CD4-positive, alpha-beta T cell treated with Interferon gamma for 1 hour (primary cell): ENCODE measurements at regions not wholly inside any gene's neighbourhood (a gene's known extent, or its start where the extent isn't known, plus 50 kb on each side); places are given as distances from the start of the nearest gene placed in this dataset.
"Not testable (repeated sequence)": the region's sequence is repeated elsewhere in the genome, so short reads cannot be mapped to it uniquely, and the experiment has no call there.

Experiments
- DNase-seq: peaks from one replicate; pipeline ENCODE4 v3.0.0-alpha.2; 2020

DNA sequence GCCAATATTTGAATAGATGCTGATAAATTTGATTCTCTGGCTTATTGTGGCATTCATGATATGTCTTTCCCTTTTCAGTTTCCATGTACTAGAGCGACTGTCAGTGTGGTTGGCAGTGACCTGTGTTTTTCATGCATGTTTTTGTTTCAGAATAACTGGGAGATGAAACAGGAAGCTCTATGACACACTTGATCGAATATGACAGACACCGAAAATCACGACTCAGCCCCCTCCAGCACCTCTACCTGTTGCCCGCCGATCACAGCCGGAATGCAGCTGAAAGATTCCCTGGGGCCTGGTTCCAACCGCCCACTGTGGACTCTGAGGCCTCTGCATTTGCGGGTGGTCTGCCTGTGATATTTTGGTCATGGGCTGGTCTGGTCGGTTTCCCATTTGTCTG lies 226.8 kb upstream of the PLGLB2 start:
- DNase-seq, result peak; percentile 67

DNA sequence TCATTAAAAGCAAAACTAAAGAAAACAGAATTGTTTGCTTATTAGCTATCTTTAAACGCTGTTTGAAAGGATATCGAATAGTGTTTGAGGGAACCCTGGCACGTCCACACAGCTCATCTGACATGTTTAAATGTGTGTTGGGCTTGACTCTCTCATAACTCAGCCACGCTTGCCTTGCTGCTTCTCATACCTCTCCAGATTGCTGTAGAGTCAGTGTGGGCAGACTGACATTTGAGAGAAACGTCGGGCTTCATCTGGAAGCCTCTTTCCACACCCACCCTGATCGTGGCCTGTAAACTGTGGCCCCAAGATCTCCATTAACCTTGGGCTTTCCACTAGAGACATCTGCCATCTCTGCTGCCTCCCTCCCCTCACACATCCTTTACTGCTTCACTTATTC lies 226.4 kb upstream of the PLGLB2 start:
- not testable (repeated sequence) for DNase-seq

DNA sequence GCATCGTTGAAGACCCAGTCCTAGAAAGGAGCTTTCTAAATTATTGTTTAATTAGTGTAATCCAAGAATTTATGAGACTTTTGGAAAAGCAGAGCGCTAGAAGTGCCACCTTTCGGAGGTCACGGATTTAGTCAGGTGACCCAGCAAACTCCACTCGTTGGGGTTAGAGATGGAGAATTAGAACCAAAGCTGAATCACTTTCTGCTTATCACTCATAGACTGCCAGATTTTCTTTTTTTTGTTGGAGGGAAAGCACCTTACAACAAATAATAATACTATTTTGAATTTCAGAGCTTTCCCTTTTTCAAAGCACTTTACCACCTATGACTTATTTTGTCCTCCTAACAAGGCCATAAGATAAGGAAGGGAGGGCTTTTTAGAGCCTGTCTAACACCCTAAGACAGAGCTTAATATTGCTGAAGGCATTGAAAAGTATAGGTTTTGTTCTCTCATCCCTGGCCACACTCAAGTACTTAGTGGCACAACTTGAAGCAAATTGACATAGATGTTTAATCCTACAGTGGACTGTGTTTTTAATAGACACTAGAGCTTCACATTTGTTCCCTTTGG lies 223.2 kb upstream of the PLGLB2 start:
- not testable (repeated sequence) for DNase-seq

DNA sequence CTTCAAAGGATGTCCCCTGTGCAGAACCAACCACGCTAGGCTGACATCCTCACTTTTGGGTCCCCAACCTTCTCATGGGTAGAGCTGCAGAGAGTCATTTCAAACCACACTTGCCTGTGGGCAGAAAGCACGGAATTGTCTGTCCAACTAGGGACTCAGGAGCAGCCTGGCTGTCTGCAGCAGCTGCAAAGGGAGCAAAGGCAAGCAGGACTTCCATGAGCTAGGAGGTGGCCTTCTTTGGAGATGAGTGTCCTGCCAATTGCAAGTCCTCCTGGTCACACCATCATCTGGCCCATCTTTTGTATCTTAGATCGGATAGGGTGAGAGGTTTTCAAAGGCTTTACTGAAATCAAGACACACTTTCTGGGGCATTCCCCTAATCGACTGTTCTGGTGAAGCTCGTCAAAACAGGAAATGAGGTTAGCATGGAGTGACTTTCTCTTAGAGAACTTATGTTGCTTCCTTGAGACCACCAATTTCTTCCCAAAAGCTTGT lies 222.3 kb upstream of the PLGLB2 start:
- DNase-seq, result peak; percentile 63

DNA sequence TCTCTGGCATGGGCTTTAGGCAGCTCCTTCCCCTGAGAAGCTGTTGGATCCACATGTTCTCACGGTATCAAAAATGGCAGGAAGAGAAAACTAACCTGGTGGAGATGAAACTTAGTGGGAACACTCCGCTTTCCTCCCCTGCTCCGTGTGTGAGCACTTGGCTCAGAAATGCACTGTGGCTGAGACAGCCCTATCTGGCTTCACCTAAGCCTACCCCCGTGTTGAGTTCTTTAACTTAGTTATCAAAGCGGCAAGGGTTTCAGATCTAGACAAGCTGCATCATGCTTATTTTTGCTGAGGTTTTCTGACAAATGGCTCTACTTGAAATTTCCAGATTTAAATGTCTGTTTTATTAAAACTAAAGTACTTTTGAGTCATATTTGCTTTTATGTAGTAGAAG lies 221.6 kb upstream of the PLGLB2 start:
- not testable (repeated sequence) for DNase-seq

DNA sequence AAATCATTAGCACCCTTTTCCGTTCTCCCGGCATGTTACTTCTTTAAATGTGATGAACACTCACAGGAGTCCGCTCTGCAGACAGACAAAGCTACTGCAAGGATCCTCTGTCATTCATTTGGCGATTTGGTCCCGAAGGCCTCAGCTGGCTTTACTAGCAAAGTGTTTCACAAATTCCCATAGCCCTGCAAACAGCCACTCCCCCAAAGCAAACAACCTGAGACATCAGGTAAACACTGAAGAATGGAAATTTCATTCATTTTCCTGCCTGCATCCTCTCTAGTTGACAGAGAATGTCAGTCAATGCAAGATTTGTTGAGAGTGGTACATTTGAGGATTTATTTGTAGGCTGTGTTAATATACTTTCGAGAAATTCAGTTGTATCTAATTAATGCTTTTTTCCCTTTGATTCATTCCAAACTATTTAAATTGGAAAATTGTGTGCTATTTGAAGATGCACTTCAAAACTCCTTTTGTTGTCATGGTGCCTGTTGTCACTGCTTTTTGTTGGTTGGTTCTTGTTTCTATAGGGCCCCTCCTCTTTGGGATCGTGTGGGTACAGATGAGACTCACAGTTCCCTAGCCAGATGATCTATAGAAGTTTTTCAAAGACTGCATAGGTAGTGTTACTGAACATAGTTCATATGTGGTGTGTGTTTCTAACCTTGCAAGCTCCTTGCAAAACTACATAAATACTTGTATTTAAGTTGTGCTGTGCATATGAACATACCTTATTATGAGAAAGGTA lies 215.7 kb upstream of the PLGLB2 start:
- DNase-seq, result not testable (repeated sequence)

DNA sequence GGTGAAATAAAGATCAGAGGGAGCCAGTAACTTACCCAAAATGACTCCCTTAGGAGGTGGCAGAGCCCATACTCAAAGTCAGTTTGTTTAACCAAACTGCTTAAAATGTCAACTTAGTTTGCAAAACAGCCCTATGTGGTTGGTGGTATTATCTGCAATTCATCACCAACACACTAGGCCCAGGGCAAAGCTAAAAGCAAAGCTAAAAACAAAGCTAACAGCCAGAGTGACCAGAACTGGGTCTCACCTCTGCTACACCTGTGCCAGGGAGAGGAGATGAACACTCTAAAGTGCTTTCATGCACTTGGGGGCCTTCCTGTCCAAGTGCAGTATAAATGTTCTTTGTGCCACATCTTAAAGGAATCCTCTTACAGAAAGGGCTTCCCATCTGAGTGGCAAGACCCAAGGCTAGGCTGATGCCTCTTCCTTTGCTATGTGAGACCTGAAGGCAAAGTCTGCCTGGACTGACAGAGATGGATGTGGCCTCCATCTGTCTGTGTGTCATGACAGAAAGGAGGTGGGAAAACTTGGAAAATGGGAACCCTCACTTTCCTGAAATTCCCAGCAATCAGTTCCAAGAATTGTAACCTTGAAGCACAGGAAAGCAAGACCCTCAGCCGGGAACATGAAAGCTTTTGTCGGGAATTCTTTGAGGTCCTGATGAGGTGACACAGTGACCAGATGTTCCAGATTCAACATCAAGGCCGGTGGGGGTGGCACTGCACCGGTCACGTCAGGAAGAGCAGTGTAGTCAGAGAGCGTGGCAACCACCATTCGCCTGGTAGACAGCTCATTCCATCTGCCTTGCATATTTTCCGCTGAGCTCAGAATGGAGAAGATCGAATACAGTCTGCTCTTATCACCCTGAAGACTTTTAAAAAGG lies 214.3 kb upstream of the PLGLB2 start:
- DNase-seq, result not testable (repeated sequence)

DNA sequence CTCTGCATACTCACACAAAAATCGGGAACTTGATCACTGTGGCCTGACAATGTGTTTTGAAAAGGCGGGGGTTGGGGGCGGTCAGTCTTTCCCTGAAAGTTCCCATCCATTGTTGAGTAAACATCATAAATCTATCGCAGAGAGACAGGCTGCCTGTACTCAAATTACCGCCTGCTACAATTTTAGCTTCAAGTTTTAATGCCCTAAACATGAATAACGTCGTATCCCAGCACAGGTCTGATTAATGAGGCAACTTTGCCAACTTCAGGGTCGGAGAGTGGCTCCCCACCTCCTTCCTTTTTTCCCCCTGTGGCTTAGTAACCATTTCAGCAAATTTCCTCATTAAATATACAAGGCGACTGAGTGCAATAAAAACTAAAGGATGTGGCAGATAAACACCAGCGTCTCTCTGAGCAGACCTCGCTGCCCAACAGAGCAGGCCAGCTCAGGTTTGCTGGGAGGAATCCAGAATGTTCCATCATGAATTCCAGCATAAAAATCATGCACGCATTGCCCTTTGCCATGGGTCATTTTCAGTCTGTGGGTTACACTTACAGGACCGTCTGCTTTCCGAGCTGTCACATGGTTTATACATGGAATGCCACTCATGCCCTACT lies 213.5 kb upstream of the PLGLB2 start:
- DNase-seq, result not testable (repeated sequence)

DNA sequence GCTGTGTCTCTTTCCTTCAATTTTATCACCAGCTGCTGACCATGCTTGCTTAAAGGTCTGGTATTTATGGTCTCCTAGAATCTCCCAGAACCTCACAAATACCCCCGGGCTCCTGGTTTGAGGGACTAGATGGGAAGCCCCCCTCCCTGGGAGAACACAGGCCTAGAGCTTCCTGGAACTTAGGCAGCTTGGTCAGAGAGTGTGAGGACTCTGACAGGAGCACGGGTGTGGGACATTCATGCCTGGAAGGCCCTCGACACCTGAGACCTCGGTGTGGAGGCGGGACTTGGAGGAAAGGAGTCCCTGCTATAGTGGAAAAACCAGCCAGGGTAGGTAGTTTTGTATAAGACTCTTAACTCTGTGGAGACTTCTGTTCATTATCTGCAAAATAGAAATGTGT lies 211.5 kb upstream of the PLGLB2 start:
- DNase-seq, result not testable (repeated sequence)

DNA sequence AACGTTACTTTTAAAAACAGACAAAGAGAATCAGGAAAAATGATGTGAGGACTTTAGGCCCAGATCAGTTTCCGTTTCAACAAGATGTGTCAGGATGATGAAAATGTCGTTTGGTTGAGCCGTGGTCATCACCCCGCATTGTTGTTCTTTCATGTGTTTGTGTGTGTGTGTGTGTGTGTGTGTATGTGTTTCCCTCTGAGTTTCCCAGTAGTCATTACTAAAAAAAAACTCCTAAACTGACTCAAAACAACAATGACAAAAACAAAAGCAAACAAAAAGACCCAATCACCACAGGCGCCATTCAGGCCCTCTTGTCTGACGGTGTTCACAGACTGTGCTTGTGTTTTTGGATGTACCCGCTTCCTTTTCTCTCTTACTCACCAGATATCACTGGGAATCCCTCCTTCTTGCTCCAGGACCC lies 210.6 kb upstream of the PLGLB2 start:
- not testable (repeated sequence) for DNase-seq

DNA sequence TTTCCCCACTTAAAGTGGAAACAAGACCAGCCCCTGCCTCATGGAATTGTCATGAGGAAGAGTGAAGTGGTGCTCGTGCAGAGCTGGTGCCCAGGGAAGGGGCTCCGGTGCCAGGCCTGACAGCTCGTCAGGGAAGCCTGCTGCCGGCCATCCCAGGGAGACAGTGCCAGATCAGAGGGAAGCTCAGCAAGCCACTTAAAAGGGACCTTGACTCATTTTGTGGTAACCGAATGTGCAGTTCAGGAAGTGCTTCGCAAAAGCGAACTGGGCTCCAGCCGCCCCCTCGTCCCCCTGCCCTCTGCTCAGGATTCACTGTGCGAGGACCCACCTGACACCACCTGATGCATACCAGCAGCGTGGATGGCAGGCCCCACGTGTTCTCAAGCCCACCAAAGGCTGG lies 209.6 kb upstream of the PLGLB2 start:
- not testable (repeated sequence) for DNase-seq

DNA sequence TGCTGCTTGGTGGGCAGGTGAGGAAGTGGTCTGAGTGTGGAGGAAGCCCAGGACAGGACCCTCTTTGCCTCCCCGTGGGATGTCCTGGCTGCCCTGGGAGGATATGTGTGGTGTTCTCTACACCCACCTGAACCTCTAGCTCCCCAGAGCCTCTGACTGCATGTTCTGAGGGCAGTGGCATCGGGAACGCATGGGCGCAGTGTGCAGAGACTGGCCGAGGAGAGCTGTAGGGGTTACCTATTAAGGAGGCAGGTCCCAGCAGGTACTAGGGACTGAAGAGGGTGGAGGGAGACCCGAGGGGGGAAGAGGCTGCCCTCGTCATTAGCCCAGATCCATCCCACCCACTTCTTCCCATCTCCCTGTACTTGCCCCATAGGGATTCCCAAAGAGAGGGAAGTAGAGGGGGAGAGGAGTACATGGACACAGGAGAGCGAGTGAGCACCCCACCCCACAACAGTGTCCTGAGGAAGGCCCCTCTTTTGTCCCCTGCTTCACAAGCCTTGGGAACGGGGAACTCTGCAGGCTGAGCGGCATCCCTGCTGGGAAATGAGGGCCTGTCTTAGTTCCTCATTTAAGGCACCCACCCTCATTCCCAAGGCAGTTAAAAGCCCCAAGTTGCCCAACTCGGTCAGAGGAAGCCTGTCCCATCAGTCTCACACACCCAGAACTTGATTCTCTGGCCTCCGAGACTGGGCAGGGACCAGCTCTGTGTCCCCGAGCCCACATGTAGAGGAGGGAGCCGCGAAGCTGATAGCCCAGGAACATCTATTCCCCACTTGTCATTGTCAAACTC lies 208.5 kb upstream of the PLGLB2 start:
- DNase-seq, result not testable (repeated sequence)

DNA sequence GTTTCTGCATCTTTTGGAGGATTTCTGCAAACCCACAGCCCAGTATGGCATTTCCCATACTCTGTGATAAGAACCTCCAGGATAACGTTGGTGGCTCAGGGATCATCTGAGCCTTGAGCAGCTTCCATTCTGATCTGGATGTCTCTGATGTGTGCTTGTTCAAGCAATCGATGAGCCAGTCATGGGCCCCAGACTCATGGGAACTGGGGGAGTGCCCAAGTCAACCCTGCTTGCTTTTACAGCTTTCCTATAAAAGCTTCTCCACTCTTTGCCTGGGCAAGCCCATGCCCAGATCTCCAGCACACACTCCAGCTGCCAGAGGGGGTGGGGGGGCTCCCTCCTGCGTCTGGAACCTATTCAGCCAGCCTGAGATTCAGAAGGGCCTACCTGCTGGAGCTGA lies 207.6 kb upstream of the PLGLB2 start:
- not testable (repeated sequence) for DNase-seq

DNA sequence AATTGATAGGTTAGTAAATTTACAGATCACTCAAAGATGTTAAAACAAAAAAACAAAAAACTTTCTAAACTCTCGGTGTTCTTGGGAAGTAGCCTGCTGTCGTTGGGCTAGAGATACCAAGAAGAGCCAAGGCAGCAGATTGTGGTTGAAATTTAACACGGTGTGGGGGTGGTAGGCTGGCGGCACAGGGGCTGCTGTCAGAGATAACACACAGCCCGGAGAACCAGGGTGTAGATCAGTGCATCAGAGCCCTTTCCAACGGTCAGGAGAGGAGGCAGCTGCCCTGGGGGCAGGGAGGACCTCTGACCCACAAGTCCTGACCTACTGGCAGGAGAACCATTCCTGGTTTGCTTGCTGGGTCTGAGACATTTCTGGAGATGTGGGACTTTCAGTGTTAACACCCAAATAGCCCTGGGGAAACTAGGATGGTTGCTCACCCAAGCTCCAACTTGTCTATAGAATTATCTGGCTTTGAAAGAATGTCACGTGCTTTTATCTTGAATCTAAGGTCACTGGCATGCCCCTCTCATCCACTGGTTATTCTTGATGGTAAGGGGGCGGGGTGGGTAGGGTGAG lies 205.2 kb upstream of the PLGLB2 start:
- DNase-seq, result not testable (repeated sequence)

DNA sequence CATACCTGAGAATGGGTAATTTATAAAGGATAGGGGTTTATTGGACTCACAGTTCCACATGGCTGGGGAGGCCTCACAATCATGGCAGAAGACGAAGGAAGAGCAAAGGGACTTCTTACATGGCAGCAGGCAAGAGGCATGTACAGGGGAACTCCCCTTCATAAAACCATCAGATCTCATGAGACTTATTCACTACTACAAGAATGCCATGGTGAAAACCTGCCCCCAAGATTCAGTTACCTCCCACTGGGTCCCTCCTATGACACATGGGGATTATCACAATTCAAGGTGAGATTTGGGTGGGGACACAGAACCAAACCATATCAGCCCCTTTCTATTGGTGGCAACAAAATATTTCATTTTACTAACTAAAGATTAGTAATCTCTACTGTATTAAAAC lies 204.1 kb upstream of the PLGLB2 start:
- DNase-seq, result not testable (repeated sequence)

DNA sequence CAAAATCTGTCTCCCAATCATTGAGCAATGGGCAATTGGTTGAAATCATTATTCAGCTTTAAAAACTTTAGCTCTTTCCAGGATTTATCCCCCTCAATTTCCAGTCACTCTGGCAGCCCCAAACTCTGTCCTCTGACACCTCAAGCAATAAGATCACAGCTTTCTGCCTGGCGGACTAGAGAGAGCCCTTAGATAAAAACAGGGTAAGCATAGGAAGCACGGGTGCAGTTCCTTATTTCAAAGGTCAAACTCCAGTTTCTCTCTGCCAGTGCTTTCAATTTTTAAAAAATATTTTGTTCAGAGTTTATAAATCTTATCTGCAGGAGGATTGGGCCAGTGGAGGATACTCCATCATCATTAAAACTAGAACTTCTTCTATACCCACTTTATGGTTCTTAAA lies 200.8 kb upstream of the PLGLB2 start:
- not testable (repeated sequence) for DNase-seq

DNA sequence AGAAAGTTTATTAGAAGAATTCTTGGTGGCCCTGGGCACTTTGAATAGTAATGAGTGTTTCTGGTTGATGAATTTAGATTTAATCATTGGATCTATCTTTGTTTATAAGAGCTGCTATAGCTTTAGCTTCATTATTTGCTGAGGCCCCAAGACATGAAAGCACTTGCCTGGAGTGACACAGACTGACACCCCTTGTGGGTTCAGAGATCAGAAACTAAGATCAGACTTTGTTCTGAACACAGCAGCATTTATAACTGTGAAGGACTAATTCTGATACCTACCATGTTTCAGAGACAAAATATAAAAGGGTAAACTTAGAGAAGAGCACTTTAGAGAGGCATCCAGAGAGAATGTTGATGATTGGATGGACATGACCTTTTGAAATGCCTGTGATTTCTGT lies 199.9 kb upstream of the PLGLB2 start:
- not testable (repeated sequence) for DNase-seq

DNA sequence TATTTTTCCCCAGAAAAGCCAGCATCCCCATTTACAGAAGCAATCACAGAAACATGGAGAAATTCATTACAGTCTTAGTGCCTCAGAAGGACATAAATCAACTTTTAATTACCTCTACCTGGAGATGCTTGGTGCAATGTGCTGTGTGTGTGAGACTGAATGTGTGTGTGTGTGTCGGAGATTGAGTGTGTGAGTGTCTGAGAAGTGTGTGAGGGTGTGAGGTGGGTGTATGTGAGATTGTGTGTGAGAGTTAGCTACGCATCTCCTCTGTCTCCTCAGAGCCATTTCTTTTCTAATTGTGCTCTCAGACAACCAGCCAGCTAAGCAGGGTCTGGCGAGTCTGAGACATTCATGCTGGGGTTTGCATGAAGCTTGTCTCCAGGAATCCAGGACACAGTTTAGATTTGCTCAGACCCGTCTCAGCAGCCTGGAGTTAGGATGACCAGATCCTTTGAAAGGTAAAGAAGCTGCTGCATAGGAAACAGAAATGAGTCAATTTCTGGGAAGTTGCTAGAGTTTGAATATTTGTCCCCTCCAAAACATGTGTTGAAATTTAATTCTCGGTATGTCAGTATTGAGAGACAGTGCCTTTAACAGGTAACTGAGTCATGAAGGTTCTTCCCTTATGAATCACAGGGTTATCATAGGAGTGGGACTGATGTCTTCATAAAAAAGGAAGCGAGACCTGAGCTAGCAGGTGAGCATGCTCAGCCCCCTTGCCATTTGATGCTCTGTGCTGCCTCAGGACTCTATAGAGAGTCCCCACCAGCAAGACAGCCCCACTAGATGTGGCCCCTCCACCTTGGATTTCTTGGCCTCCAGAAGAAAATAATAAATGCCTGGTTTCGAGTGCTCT lies 199.0 kb upstream of the PLGLB2 start:
- not testable (repeated sequence) for DNase-seq

DNA sequence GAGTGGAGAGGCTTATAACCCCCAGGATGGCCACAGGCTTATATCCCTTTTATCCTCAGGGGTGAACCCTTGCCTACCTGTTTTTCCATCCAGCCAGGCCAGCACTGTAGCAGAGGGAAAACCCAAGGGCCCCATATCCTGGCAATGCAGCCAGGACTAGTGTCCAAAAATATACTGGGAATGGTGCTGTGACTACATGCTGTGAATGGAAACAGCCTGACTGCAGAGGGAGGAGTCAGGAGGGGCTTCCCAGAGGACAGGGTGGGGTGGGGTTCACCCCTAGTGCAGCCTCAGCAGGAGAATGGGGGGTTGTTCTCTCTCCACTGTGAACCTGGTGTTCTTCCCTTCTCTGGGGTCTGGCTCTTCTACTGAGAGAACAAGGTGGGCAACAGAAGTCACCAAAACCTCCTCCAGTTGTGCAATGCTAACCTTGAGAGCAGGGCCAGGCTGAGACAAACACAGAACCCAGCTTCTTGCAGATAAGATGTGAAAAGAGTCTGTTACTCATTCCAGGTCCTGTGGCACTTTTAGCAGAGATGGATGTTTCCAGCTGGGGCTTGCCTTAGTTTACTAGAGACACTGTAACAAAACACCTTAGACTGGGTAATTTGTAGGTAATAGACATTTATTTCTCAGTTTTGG lies 198.2 kb upstream of the PLGLB2 start:
- not testable (repeated sequence) for DNase-seq

DNA sequence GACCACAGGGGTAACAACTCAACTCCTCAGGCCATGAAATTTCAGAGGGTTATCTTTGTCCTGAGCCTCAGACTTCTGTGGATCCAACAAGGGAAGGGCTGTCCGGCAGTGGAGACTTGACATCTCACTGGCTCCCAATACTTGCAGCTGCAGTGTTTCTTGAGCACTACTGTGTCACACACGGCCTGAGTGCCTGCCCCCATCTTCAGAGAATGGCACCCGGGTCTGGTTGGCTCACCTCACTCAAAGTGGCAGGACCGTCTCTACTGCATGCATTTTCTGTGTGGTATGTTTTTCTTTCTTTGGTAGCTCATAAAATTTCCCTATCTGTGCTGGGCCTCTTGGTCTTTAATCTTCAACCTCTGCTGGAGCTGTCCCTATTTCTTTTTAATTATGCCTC lies 193.2 kb upstream of the PLGLB2 start:
- not testable (repeated sequence) for DNase-seq
